B cell (primary cell): ENCODE measurements at regions not wholly inside any gene's neighbourhood (a gene's known extent, or its start where the extent isn't known, plus 50 kb on each side); places are given as distances from the start of the nearest gene placed in this dataset.

Experiments
- ATAC-seq: fragments of 200-7000 bp; cut with Tn5 transposase; one replicate; pipeline ENCODE4 v1.10.0; 2021; ENCODE audit warnings: low read depth, mild to moderate bottlenecking, moderate number of reproducible peaks, moderate library complexity
- CTCF ChIA-PET: fragments of 350-600 bp; sonication (Branson Sonifier 250); formaldehyde crosslinking; loops from one replicate; lab custom pipeline; 2021; ENCODE audit warnings: antibody characterized with exemption, inconsistent platforms; lab: Charles Lee
- POLR2A ChIA-PET: fragments of 350-600 bp; sonication (Branson Sonifier 250); formaldehyde crosslinking; loops from one replicate; lab custom pipeline; 2021; ENCODE audit warnings: antibody characterized with exemption; lab: Charles Lee
- DNase-seq: peaks from one replicate; pipeline ENCODE4 v3.0.0; 2013
- H2AFZ ChIP-seq: 2 replicates; pipeline ENCODE4 v1.6.1; 2012; ENCODE audit warnings: mild to moderate bottlenecking, low read depth, low read length; ENCODE audit not compliant: insufficient read depth, poor library complexity, severe bottlenecking
- H3K27ac ChIP-seq, 2 donors: 1 replicate in 1 of 2; 2 replicates in 1 of 2; pipeline ENCODE4 v1.5.1; 2012 to 2013; ENCODE audit warnings: low read length in 2 of 2, mild to moderate bottlenecking in 2 of 2, moderate library complexity in 1 of 2
- H3K27me3 ChIP-seq, 4 experiments: fragments of 200-600 bp in 1 of 4; sonication (generic) in 1 of 4; replicated peaks in 1 of 4; 1 replicate in 2 of 4; 2 replicates in 2 of 4; pipeline versions ENCODE4 v1.6.1 to v1.7.0; 2013 to 2016; ENCODE audit warnings: low read length in 3 of 4, mild to moderate bottlenecking in 2 of 4, mixed read lengths in 1 of 4, moderate library complexity in 1 of 4; ENCODE audit not compliant: insufficient read depth in 4 of 4, control insufficient read depth in 3 of 4; ENCODE audit errors: control extremely low read depth in 1 of 4
- H3K36me3 ChIP-seq, 2 experiments: replicated peaks in 1 of 2; 1 replicate in 1 of 2; 2 replicates in 1 of 2; pipeline versions ENCODE4 v1.6.1 to v1.7.1; 2013; ENCODE audit warnings: low read length in 1 of 2; ENCODE audit not compliant: insufficient read depth in 2 of 2, control insufficient read depth in 1 of 2; ENCODE audit errors: control extremely low read depth in 1 of 2, extremely low read depth in 1 of 2
- H3K4me1 ChIP-seq, 2 donors: fragments of 200-600 bp in 1 of 2; sonication (generic) in 1 of 2; 1 replicate in 1 of 2; 2 replicates in 1 of 2; pipeline versions ENCODE4 v1.5.1 to v1.6.1; 2013 to 2017; ENCODE audit warnings: low read length in 2 of 2; ENCODE audit not compliant: control insufficient read depth in 2 of 2, insufficient read depth in 2 of 2
- H3K4me2 ChIP-seq: replicated peaks from 2 replicates; pipeline ENCODE3; 2012; ENCODE audit warnings: mild to moderate bottlenecking, low read depth, low read length; ENCODE audit not compliant: poor library complexity, severe bottlenecking
- H3K4me3 ChIP-seq, 5 experiments: fragments of 200-600 bp in 1 of 5; sonication (generic) in 1 of 5; 1 replicate in 3 of 5; 2 replicates in 2 of 5; pipeline versions ENCODE4 v1.5.1 to v1.7.0; 2011 to 2016; ENCODE audit warnings: low read length in 4 of 5, mild to moderate bottlenecking in 4 of 5, low read depth in 2 of 5, control low read depth in 1 of 5, moderate library complexity in 1 of 5; ENCODE audit not compliant: insufficient read depth in 1 of 5; ENCODE audit errors: control extremely low read depth in 1 of 5, extremely low read depth in 1 of 5
- H3K79me2 ChIP-seq: fragments of 200-600 bp; sonication (generic); one replicate; pipeline ENCODE4 v1.6.0; 2016; ENCODE audit warnings: low read length; ENCODE audit not compliant: control insufficient read depth, insufficient read depth
- H3K9ac ChIP-seq: fragments of 200-600 bp; sonication (generic); 2 replicates; pipeline ENCODE4 v1.6.1; 2017; ENCODE audit warnings: mild to moderate bottlenecking, low read length, moderate library complexity
- H3K9me3 ChIP-seq, 3 donors: one replicate each; pipeline versions ENCODE4 v1.6.1 to v1.7.1; 2013; ENCODE audit warnings: low read length in 2 of 3; ENCODE audit not compliant: control insufficient read depth in 2 of 3, insufficient read depth in 1 of 3; ENCODE audit errors: control extremely low read depth in 1 of 3
- H4K20me1 ChIP-seq: 2 replicates; pipeline ENCODE4 v1.6.0; 2012; ENCODE audit warnings: mild to moderate bottlenecking, low read length; ENCODE audit not compliant: insufficient read depth, control insufficient read depth, poor library complexity, severe bottlenecking
- H3K27ac Mint-ChIP-seq: one replicate; pipeline ENCODE4 v1.8.0; 2021; ENCODE audit warnings: mixed read lengths
- H3K27me3 Mint-ChIP-seq: one replicate; pipeline ENCODE4 v1.8.0; 2021; ENCODE audit warnings: mixed read lengths
- H3K4me1 Mint-ChIP-seq: one replicate; pipeline ENCODE4 v1.8.0; 2021; ENCODE audit warnings: mixed read lengths
- H3K4me3 Mint-ChIP-seq: one replicate; pipeline ENCODE4 v1.8.0; 2021; ENCODE audit warnings: mixed read lengths
- H3K9me3 Mint-ChIP-seq: one replicate; pipeline ENCODE4 v1.8.0; 2022; ENCODE audit warnings: mixed read lengths; ENCODE audit not compliant: insufficient read depth
- EZH2 ChIP-seq: IDR thresholded peaks from 2 replicates; pipeline ENCODE4 v1.6.1; 2012; ENCODE audit warnings: borderline replicate concordance, low read depth, mild to moderate bottlenecking, moderate library complexity, low read length; ENCODE audit not compliant: insufficient read depth, poor library complexity, severe bottlenecking
- WGBS: methylation state at CpG from one replicate; pipeline ENCODE4 v1.1.5; 2013; ENCODE audit warnings: missing lambda C conversion rate; ENCODE audit not compliant: insufficient coverage; 5-methylcytosine and 5-hydroxymethylcytosine counted together
- intact Hi-C: fragments of 100-400 bp; cut with micrococcal nuclease; formaldehyde crosslinking; loops from one replicate; pipeline ENCODE4 v1.10.0; 2022
- TF ChIP-seq, protein P1 (sequence below): fragments of 200-600 bp; IDR thresholded peaks from one replicate; pipeline ENCODE4 v1.8.0; 2022; ENCODE audit warnings: antibody characterized with exemption, mild to moderate bottlenecking

DNA sequence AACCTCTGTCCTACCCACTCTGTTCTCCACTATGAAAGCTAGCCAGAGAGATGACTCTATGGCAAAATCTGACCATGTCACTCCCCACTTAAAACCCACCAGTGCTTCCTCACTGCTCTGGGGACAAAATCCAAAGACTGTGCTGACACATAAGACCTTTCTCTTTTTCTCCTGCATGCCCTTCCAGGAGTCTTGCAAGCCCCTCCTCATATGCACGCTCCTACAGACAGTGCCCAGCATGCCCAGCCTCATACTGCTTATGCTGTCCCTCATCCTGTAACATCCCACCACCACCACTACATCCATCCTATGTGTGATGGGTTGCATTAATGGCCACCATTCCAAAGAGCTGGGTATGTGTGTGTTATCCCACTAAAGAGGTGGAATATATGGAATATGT is 118.3 kb downstream of the BUD13 start:
- H3K4me2 ChIP-seq = no peak overlapping the region
- H3K27ac ChIP-seq = no peak overlapping the region
- no peak for TF ChIP-seq EZH2
- TF ChIP-seq, protein P1, sequence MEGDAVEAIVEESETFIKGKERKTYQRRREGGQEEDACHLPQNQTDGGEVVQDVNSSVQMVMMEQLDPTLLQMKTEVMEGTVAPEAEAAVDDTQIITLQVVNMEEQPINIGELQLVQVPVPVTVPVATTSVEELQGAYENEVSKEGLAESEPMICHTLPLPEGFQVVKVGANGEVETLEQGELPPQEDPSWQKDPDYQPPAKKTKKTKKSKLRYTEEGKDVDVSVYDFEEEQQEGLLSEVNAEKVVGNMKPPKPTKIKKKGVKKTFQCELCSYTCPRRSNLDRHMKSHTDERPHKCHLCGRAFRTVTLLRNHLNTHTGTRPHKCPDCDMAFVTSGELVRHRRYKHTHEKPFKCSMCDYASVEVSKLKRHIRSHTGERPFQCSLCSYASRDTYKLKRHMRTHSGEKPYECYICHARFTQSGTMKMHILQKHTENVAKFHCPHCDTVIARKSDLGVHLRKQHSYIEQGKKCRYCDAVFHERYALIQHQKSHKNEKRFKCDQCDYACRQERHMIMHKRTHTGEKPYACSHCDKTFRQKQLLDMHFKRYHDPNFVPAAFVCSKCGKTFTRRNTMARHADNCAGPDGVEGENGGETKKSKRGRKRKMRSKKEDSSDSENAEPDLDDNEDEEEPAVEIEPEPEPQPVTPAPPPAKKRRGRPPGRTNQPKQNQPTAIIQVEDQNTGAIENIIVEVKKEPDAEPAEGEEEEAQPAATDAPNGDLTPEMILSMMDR = no peak
- no peaks in the 10 kb centered on the region for H3K36me3 ChIP-seq
- peaks cover 0 to 11% (median 0%) of the 10 kb centered on the region in 4 experiments for H3K27me3 ChIP-seq
- peaks cover 0 to 16% (median 3%) of the 10 kb centered on the region in 3 donors for H3K9me3 ChIP-seq
- ATAC-seq (no peak), DNase-seq (no peak)
- no peaks in the 10 kb centered on the region for H4K20me1 ChIP-seq
- peaks cover 30% of the 10 kb centered on the region for H3K27me3 Mint-ChIP-seq
- intact Hi-C loops = no loop called here
- no peak overlapping the region for H3K4me3 Mint-ChIP-seq
- H2AFZ ChIP-seq = no peak overlapping the region
- H3K4me1 ChIP-seq = no peaks in the 10 kb centered on the region
- POLR2A ChIA-PET = no interaction called here
- H3K4me1 Mint-ChIP-seq = no peaks in the 10 kb centered on the region
- no peak overlapping the region for H3K4me3 ChIP-seq
- H3K27ac Mint-ChIP-seq = no peak overlapping the region
- no peak overlapping the region for H3K9ac ChIP-seq
- peaks cover 6% of the 10 kb centered on the region for H3K9me3 Mint-ChIP-seq
- CTCF ChIA-PET = no interaction called here
- H3K79me2 ChIP-seq = no peaks in the 10 kb centered on the region
- WGBS = no CpG with 5 or more reads among the region's 1 CpG

DNA sequence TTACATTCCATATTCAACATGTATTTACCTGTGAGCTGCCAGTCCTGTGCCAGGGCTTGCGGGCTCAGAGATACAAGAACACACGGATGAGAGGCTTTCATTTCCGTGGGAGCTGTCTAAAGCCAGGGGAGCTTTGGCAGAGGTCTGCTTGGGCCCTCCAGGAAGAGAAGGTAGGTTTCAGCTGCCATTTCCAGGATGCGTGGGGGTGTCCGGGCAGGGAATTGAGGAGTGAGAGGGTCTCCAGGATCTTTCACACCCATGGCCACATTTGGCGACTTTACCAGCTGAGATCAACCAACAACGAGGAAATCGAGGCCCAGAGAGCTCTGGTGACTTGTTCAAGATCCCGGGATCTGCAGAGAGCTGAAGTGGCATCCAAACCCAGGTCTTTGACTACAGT is 119.6 kb downstream of the BUD13 start:
- Histone ChIP-seq H3K9me3 (peaks cover 0 to 15% (median 3%) of the 10 kb centered on the region in 3 donors), H2AFZ (no peak overlapping the region), H3K27me3 (peaks cover 0 to 13% (median 0%) of the 10 kb centered on the region in 4 experiments), H4K20me1 (no peaks in the 10 kb centered on the region), H3K36me3 (no peaks in the 10 kb centered on the region), H3K9ac (no peak overlapping the region), H3K4me1 (no peaks in the 10 kb centered on the region), H3K27ac (no peak overlapping the region), H3K4me2 (no peak overlapping the region), H3K4me3 (no peak overlapping the region), H3K79me2 (no peaks in the 10 kb centered on the region)
- Mint-ChIP-seq H3K9me3 (peaks cover 6% of the 10 kb centered on the region), H3K27me3 (peaks cover 23% of the 10 kb centered on the region), H3K4me1 (no peaks in the 10 kb centered on the region), H3K4me3 (no peak overlapping the region), H3K27ac (no peak overlapping the region)
- intact Hi-C loops = no loop called here
- POLR2A ChIA-PET = no interaction called here
- DNase-seq (no peak), ATAC-seq (no peak)
- TF ChIP-seq, protein P1 = no peak
- TF ChIP-seq EZH2 = no peak
- WGBS = 93% methylated on average over 9 of the region's 9 CpGs
- CTCF ChIA-PET = no interaction called here
